ENCODE measurements at regions not wholly inside any gene's neighbourhood (a gene's known extent, or its start where the extent isn't known, plus 50 kb on each side); places are given as distances from the start of the nearest gene placed in this dataset.
"Not testable (repeated sequence)": the region's sequence is repeated elsewhere in the genome, so short reads cannot be mapped to it uniquely, and the experiment has no call there.

DNA sequence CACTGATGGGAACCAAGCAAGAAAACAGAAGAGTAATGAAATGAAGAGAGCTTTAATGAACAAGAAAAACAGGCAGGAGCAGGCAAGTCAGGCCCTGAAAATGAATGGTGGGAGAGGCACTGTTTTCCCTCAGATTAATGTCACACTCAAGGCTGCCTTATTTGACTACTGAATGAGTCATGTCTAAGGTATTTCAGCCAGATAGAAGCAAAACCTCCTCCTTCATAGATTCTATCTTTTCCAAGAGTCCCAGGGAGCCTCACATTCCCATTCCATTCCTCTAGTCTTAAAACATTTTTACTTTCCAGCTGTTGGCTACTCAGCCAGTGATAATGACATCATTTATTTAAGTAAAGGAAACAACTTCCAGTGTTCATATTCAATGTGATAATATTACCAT lies 228.4 kb upstream of the NRIP1 start:
- peak; percentile 87 for ATAC-seq
- intact Hi-C loops (cut with micrococcal nuclease), result no loop called here

DNA sequence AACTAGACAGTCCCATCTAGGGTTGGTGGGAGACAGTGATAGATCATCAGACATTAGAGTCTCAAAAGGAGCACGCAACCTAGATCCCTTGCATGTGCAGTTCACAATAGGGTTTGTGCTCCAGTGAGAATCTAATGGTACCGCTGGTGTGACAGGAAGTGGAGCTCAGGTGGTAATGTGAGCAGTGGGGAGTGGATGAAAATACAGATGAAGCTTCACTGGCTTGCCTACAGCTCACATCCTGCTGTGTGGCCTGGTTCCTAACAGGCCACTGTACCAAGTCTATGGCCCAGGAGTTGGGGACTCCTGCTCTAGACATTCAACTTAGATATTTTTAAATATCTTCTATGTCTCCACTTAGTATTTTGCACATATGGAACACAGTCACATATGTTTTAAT lies 231.1 kb upstream of the NRIP1 start:
- intact Hi-C loops (cut with micrococcal nuclease), result no loop called here

More for the DNA sequence above, 228.4 kb upstream of the NRIP1 start:
- no peak for DNase-seq

DNA sequence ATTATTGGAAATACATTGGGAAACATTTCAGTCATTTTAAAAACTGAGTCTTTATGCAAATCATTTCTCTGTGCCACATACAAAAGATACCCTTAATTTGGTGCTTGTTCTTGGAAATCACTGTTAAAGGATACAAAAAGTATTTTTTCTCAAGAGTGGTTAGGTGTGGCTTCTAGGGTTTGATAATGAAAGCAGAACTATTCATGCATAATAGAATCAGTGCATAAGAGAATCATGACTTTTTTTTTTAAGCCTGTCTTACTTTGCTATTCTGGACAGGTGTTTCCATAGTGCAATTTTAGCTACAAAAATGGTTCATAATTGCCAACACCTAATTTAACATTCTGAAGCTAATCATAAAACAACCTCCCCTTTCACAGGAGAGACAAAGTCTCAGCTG lies 233.0 kb upstream of the NRIP1 start:
- intact Hi-C loops (cut with micrococcal nuclease), result no loop called here
- ATAC-seq (no peak), DNase-seq (no peak)

More for the DNA sequence above, 231.1 kb upstream of the NRIP1 start:
- no peak for ATAC-seq
- DNase-seq, result no peak

DNA sequence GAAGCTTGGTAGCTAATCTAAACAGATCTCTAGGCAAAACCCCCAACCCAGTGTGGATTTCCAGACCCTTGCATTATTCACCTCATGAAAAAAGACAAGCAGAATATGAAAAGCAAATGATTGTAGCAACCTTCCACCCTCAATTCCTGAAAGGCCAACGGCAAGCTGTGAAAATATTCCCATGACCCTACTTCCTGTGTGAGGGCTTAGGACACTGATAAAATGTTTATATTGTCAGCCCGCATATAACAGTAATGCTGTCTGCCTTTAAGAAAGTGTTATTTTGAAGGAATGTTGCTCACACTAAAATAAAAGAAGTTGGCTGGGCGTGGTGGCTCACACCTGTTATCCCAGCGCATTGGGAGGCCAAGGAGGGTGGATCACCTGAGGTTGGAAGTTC lies 233.5 kb upstream of the NRIP1 start:
- intact Hi-C loops (cut with micrococcal nuclease), result no loop called here
- ATAC-seq, result no peak
- DNase-seq, result no peak

DNA sequence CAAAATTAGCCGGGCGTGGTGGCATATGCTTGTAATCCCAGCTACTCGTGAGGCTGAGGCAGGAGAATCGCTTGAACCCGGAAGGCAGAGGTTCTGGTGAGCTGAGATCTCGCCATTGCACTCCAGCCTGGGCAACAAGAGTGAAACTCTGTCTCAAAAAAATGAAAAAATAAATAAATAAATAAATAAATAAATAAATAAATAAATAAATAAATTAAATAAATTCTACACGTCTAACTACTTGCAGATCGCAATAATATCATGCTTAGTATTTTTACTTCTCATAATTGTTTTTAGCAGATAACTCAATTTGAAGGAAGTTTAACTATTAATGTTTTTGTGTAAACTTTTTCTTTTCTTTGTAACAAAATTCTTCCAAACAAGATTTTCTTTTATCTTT lies 234.0 kb upstream of the NRIP1 start:
- intact Hi-C loops (cut with micrococcal nuclease); DNase-seq; ATAC-seq: not testable (repeated sequence)

DNA sequence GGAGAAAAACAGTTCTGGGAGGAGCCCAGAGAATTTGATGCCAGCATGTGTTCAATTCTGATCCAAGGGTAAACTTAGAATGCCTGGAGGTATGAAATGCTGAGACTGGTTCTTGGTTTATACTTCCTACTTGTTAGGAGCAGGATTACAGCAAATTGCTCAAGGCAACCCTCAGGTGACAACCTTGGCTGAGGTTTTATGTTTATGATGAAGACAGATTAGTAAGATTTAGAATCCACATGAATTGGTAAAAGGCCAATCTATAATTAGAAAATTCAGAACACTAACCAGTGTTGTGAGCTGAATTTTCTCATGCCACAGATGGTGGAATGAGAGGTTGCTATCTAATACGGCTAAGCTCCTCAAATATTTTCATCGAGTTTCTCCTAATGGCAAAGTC lies 235.3 kb upstream of the NRIP1 start:
- no peak for DNase-seq
- intact Hi-C loops (cut with micrococcal nuclease), result no loop called here
- ATAC-seq, result no peak

DNA sequence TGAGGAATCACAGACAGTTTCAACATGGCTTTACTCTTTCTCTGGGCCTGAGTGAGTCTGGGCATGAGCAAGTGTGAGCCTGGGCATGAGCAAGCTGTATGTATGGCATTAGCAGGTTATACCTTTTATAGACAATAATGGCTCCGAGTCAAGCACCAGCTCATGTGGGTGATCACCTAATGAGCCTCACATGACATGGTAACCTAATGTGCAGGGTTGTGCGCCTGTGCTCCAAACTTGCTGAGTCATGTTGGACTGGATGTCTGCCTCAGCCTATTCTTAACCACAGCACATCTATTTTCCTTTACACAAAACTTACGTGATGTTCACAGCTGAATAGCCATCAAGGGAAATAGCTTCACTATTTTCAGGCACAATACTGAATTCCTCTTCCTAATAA lies 236.2 kb upstream of the NRIP1 start:
- peak; percentile 75 for ATAC-seq
- no peak for DNase-seq
- intact Hi-C loops (cut with micrococcal nuclease), result no loop called here

DNA sequence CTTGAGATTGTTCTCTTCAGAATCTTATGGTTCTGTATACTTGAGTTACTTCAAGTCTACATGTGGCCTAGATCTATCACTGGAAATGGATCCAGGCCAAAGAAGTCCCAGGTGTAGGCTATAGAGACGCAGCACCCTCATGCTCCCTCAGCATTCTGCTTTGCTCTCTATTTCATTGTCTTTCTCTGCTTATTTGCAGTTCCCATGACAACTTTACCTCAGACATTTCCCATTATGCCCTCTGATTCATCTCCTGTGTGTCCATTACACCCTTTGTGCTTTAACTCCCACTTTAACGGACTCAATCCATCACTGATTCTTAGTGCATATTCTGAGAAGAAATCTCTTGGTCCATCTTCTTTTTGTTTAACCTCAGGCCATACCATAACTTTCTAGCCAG lies 236.9 kb upstream of the NRIP1 start:
- ATAC-seq (no peak), DNase-seq (no peak)
- intact Hi-C loops (cut with micrococcal nuclease), result no loop called here

DNA sequence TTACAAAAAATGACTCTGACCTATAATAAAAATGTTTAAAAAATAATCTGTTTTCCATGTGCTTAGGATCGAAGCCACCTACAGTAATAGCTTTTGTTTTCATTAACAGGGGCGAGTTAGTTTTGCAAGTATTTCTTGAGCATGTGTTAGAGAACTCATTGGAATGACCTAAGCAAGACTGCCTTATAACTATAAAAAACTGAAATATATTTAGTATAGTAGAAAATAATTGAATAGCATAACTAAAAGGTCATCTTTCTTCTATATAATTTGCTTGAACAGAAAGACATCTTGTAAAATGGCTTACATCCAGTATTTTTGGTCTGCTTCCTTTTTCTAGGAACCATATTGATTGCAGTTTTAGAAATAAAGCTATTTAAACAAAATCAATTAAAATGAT lies 241.5 kb upstream of the NRIP1 start:
- DNase-seq (no peak), ATAC-seq (no peak)
- intact Hi-C loops (cut with micrococcal nuclease), result no loop called here

DNA sequence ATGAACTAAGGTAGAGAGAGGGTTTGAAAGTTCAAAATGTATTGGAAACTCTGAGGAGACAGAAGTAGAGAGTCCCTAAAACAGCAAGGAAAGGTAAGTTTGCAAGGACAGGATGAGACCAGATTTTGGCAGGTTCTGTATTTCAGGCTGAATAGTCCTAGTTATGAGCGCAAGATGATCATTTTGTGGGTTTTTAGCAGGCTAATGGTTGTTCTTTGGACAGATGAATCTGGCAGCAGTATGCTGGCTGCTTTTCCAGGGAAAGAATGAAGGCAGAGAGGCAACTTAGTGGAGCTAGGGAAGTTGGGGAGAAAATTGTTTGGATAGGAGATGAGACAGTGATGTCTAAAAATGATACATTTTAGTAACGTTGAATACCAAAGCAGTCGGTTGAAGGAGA lies 243.5 kb upstream of the NRIP1 start:
- ATAC-seq, result no peak
- intact Hi-C loops (cut with micrococcal nuclease), result no loop called here
- DNase-seq, result no peak

DNA sequence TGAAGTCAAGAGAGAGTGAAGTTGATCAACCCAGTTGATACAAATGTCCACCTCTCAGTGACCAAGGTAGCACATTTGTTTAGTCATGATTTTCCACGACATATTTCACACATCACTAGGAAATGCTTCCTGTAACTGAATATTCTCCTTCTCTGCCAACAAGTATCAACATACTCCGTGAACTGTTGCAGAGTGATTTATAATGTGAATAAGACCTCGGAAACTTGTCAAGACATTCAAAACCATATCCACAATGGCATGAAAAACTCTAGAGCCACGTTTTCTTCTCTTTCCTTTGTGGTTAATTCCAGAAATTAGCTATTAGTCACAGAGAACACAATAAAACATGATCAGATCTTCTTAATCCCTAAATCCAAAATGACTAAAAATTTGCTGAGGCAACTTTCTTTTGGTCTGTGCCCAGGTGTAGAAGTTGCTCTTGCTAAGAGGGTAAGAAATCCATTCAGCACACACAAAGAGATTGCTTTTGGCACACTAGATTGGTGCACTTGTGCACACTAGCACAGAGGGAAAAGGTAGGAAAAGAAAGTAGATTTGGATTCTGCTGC lies 244.3 kb upstream of the NRIP1 start:
- DNase-seq, result no peak
- ATAC-seq, result no peak
- intact Hi-C loops (cut with micrococcal nuclease), result no loop called here

DNA sequence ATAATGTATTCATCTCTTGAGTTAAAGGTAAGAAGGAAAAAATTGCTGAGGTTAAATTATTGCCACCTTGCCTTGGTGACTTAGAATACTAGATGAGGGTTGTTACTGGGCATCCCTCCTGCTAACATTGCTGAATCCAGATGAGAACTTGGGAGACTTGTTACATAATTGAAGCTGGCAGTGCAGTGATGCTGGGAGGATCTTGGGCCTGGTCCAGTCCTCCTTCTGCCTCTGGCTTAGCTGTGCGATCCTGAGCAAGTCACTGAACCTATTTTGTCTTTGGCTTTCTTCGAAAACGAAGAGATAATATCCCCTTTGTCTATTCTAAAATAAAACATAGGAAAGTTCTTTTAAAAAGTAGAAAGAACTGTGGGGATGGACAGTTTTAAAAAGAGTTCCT lies 244.9 kb upstream of the NRIP1 start:
- intact Hi-C loops (cut with micrococcal nuclease), result no loop called here
- DNase-seq (peak; percentile 77), ATAC-seq (peak; percentile 95)

DNA sequence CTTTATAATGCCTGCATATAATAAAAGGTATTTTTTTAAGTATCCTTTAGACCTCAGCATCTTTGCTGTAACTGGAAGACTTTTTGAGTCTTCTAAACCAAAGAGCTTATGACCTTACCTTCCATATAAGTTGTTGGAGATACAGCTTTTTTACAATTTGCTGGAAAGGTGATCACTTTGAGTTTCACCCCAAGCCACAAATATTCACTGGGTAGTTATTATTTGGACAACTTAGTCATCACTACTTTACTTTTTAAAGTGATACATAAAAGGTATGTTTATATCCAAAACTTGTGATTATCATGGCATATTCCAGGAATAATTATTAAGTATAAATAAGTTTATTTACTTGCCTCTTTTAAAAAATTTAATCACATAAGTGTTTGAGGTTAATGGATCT lies 246.7 kb upstream of the NRIP1 start:
- ATAC-seq, result no peak
- DNase-seq, result no peak
- intact Hi-C loops (cut with micrococcal nuclease), result no loop called here

DNA sequence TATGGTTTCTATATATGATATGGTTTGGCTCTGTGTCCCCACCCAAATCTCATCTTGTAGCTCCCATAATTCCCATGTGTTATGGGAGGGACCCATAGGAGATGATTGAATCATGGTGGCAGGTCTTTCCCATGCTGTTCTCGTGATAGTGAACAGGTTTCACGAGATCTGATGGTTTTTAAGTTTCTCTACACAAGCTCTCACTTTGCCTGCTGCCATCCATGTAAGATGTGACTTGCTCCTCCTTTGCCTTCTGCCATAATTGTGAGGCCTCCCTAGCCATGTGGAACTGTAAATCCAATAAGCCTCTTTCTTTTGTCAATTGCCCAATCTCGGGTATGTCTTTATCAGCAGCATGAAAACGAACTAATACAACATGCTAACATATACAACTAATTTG lies 252.2 kb upstream of the NRIP1 start:
- intact Hi-C loops (cut with micrococcal nuclease); ATAC-seq: not testable (repeated sequence)

DNA sequence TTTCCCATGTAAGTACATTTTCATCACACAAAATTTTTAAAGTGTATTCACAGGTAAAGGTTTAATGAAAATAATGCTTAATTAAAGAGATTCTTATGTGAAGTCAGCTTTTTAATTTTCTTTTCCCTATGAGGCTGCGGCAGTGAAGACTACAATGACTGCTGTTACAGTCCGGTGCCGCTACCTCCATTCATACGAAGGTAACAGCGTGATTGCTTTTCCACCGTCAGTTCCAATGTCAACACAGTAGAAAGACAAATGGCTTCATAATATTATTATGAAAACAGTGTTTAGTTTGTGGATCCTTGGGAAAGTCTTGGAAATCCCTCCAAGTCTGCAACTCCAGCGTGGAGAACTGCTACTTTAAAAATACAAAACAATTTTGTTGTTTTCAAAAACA lies 254.9 kb upstream of the NRIP1 start:
- no peak for ATAC-seq
- intact Hi-C loops (cut with micrococcal nuclease), result no loop called here
- no peak for DNase-seq

More for the DNA sequence above, 252.2 kb upstream of the NRIP1 start:
- DNase-seq, result not testable (repeated sequence)

DNA sequence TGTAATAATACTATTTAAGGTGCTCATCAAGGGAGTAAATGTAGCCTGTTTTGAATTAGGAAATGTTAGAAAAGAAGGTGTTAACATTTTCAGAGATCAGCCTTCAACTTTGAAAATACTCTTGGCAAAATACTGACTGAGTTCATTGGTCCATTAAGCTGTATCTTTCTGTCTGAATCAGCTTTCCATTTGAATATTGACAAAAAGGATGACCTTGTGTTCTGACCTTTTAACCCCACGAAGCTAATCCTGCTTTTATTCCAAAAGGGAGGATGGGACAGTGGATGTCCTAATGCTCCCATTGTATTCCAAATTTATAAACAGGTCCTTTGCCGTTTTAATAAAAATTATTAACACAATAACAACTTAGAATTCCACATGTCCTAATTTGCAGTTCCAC lies 259.7 kb upstream of the NRIP1 start:
- DNase-seq (no peak), ATAC-seq (no peak)
- intact Hi-C loops (cut with micrococcal nuclease), result no loop called here

DNA sequence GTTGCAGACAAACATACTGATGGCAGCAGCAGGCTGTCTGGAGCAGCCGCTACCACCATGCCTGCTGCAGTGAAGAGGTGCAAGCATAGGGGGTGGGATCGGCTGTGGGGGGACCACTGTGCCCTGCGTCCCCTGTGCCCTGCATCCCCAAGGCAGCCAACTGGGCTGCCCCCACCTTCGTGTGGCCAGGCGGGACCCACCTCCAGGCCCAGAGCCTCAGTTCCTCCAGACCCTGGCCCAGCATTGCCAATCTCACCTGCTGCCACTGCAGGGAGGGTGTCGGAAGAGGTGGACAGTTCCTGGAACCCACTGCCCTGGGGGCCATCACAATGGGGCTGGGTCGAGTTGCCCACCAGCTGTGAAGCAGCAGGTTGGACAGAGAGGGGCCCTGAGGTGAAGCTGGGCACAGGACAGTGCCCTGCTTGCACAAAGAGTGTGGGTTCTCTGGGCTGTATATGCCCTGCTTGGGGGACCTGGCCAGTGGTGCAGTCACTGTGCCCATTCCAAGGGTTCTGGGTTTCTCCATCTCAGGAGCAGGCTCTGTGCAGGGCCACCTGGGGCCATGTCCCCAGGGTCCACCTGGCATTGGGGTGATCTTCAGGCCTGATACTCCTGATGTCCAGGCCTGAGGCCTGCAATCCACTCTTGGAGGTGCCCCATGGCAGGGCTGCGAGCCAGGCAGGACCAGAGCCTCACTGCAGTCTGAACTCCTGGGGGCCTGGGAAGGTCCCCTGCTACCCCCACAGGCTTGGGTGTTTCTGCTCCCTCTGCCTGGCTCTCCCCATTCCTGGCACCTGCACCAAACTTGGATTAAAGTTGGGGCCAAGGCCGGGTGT lies 261.4 kb upstream of the NRIP1 start:
- intact Hi-C loops (cut with micrococcal nuclease), result no loop called here
- ATAC-seq (no peak), DNase-seq (no peak)

DNA sequence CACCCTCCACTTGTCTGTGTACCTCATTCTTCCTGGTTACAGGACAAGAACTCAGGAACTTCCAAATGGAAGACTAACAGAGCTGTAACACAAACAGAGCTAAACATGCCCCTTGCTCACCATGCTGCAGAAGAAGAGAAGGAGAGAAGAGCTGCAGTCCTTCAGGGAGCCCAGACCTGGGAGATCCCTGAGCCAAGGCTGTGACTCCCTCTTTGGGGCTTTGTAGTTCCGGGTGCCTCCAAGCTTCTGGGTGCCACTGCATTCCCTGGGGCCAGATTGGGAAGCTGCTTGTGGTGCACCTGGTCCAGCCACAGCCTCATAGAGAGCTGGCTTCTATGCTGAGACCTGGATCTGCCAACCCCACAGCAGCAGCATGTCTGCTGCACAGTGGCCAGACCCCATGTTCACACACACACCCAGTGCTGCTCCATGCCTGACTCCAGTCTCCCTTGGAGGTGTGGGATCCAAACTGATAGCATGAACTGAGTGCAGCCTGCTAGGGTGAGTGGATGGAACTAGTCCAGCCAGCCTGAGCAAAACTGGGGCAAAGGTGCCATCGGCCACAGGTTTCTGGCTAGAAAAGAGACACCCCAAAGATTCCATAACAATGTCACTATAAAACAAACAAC lies 263.0 kb upstream of the NRIP1 start:
- intact Hi-C loops (cut with micrococcal nuclease), result no loop called here
- peak; percentile 20 for DNase-seq
- ATAC-seq, result peak; percentile 85

DNA sequence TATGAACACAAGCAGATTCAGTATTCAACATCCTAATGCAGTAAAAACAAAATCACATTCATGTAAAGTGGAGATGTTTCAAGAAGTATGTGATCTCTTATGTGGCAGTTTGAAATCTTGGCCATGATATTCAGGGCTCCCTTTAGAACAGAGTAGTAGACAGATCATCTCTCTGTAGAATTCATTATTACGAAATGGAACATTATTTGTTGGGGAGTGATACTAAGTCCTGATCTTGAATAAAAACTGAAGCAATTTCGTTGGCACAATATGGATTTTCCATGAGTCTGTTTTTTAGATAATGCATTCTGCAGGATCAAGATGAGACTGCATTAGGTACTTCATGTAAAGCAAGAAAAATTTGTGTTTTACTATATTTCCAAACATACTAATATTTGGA lies 264.4 kb upstream of the NRIP1 start:
- DNase-seq (no peak), ATAC-seq (no peak)
- intact Hi-C loops (cut with micrococcal nuclease), result no loop called here

DNA sequence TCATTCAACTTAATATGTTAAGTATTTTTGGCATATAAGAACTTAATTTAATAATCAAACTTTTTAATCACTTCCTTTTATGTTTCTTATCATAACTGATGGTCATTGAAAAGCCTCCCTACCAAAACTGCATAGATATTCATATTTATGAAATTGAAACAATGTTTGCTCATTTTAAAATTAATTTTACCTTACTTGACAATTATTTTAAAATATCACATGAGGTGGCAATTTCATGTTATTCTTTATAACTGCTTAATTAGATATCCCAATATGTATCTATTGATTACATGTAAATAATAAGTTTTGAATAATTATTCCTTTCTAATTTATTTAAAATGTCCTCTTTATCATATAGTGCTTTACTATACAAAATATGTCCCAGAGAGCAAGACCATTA lies 266.1 kb upstream of the NRIP1 start:
- ATAC-seq, result no peak
- DNase-seq, result no peak
- intact Hi-C loops (cut with micrococcal nuclease), result no loop called here

DNA sequence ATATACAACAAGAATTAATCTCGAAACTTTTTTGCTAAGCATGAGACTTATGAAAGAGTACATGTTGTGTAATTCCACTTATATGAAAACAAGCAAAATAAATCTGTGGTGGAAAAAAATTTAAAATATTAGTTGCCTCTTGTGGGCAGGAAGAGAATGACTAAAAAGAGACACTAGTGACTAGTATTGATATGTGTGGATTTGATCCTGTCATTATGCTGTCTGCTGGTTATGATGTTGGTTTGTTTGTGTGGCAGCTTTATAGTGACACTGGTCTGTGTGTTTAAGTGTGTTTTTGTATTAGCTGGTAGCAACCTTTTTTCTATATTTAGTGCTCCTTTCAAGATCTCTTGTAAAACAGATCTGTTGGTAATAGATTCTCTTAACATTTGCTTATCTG lies 267.8 kb upstream of the NRIP1 start:
- ATAC-seq (no peak), DNase-seq (no peak)
- intact Hi-C loops (cut with micrococcal nuclease), result no loop called here

All from left ventricle myocardium superior (tissue), 1 donor.